ENCODE measurements at regions not wholly inside any gene's neighbourhood (a gene's known extent, or its start where the extent isn't known, plus 50 kb on each side); places are given as distances from the start of the nearest gene placed in this dataset.
A peak's percentile ranks its signal among the peaks of the same experiment; 100 is the strongest.

DNA sequence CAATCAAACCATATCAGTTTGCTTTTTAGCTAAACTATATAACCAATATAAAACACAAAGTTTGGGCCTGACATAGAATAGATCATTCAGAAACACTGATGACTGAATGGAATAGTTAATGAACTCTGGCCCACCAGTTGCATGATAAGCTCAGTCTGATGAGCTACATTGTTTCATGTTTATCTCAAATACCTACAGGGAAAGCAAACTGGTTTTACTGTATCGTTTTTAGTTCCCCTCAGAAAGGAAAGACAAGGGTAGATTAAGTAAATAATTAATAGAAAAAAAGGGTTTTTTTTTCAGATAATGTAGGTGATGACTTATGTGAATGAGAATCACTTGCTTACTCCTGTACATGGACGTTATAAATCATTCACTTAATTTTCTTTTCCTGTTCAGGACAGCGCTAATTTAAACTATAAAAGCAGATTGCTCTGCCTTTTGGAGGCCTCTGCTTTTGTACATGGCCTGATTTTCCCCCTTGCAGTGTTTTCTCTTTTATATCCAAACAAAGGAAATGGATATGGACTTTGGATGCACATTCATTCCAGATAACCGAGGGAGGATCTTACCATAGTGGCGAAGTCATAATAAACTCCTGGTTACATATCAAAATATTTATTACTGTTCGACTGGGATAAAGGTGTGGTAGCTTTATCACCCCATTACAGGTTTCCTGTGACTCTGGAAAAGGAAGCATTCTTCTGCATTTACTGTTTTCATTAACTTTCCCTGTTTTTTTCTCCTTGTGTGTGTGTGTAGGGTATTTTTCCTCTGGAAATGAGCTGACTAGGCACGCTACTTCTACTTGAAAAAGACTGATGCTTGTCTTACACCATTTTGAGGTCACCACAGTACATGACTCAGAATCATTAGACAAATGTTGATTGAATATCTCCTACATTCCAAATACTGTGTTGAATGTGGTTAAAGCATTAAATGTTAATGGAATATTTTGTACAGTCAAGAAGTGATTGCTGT, 373.1 kb upstream of the HS3ST1 start:
- DNase-seq: no peak

DNA sequence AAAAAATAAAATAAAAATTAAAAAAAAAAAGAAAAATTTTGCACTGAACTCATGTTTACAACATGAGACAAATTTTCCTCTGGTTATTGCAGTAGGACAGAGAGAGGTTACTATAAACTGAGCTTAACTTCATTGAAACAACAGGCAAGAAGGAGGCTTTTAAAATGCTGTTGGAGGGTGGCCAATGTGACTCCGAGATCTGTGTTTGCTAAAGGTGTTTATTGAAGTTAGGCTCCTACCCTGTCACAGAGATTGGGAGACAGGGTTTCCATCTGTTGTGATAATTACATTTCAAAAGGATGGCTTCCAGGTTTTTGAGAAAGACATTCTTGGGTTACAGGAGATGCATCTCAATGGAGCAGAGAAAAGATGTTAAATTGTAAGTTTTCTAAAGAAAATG, 370.5 kb upstream of the HS3ST1 start:
- no peak for DNase-seq

DNA sequence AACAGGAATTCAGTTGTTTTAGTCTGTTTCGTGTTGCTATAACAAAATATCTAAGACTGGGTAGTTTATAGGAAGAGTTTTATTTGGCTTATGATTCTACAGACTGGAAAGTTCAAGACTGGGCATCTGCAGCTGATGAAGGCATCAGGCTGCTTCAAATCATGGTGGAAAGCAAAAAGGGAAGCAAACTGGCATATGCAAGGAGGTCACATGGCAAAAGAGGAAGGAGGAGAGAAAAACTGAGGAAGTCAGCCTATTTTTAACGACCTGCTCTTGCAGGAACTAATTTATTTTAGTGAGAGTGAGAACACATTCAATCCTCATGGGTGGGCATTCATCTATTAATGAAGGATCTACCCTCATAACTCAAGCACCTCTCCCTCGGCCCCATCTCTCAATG, 363.1 kb upstream of the HS3ST1 start:
- no peak for DNase-seq

DNA sequence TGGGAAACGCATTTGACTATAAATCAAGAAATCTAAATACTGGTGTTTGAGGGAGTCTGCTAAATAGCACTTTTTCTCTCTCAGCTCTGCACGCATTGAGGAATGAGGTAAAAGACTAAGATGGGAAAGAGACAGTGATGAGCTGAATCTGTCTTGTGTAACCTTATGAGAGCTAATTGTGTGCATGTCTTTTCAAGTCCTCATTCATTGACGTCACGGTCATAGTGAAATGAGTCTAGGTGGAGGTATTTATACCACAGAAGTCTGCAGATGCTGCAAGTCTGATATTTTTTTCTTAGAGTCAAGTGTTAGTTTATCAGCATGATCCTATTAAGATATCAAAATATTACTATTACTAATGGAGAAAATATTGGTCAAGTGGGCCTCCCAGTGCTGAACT, 361.5 kb upstream of the HS3ST1 start:
- DNase-seq: no peak

DNA sequence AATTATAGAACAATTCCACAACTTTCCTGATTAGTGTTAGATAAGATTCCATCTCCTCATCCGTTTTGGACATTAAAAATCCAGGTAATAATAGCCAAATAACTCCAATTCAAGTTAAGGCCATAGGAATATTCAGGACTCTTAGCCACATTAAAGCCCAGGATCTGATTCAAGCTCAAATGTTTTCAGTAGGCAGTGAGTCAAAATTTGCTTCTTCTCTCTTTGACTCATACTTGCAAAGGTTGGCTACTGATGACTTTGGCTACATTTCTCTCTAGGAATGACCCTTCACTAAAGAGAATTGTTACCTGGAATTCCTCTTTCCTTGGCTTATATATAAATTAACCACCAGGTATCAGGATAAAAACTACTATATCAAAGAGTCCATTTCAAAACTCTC, 354.9 kb upstream of the HS3ST1 start:
- no peak for DNase-seq

DNA sequence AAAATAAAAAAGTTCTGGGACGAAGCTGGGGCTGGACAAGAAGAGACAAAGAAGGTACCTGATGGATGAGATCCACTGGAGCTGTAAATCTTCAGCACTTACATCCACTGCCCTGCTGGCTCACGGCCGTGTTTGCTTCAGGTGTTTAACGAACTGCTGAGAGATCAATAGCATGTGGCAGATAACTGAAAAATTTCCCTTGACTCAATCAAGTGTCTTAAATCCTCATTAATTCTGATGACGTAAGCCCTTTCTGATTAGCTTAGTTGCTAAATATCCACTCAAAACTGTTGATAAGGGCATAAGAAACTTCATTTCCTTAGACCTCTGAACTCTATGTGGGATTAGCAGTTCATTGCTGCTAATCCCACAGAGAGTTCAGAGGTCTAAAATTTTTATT, 354.2 kb upstream of the HS3ST1 start:
- no peak for DNase-seq

DNA sequence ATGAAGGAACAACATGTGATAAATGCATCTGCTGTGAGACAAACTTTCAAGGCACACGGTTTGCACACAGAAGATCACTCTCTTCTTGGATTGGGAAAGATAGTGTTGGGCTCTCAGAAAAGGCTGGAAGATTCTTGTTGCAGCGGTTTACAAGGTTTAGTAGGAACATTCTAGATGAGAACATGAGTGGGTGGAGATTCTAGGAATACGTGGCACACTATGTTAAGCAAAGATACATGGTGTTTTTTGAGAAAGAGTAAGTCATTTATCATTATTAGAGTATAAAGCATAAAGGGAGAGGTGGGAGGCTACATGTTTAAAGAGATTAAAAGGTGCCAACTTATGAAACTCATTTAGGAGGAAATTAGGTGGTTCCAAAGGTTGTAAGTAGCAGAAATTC, 348.8 kb upstream of the HS3ST1 start:
- no peak for DNase-seq

DNA sequence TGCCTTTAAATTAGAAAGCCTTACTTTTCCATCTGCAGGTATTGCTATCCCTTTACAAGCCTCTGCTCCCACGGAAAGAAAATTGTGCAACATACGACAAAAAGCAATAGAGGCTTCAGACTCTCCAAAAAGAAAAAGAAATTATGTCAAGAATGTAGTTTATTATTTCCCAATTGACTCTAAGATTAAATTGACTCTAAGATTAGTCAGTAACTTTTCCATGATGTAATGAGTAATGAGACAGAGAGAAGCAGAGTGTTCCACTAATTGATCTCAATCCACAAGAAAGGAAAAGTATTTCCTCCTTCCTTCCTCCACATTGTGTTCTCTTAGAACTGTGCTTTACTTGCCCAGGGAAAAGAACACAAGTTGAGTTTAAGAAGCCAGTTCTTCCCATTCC, 345.7 kb upstream of the HS3ST1 start:
- DNase-seq: no peak

DNA sequence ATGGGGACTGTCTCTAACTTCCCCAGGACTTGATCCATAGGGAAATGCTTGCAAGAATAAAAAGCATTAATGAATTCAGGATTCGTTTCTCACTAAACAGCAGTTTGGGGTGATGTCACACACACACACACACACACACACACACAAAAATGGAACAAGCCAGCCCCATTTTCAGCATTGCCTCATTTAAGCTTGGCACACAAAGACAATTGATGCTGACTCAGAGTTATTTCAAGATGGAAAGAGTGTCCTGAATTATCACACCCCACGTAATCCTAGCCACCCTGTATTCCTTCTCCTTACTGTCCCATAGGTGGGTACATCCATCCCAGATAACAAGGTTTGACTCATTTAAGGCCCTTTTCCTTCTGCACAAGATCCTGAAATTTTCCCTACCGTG, 345.1 kb upstream of the HS3ST1 start:
- no peak for DNase-seq

DNA sequence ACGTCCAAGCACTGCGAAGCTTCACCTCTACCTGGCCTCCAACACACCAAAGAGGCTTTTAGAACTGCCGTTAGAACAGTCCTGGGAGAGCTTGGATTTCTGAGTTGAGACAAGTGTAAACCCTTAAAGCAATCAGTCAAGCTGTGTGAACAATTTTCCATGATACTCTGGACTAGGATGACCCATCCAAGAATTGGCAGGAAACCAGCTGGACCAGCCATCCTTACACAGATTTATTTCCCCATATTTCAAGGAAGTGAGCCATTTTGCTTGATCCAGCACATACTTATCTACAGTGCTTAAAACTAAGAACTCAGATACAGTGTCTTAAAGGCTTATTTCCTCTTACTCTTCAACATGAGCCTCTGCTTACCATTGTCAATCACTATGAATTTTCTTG, 340.7 kb upstream of the HS3ST1 start:
- DNase-seq: no peak

DNA sequence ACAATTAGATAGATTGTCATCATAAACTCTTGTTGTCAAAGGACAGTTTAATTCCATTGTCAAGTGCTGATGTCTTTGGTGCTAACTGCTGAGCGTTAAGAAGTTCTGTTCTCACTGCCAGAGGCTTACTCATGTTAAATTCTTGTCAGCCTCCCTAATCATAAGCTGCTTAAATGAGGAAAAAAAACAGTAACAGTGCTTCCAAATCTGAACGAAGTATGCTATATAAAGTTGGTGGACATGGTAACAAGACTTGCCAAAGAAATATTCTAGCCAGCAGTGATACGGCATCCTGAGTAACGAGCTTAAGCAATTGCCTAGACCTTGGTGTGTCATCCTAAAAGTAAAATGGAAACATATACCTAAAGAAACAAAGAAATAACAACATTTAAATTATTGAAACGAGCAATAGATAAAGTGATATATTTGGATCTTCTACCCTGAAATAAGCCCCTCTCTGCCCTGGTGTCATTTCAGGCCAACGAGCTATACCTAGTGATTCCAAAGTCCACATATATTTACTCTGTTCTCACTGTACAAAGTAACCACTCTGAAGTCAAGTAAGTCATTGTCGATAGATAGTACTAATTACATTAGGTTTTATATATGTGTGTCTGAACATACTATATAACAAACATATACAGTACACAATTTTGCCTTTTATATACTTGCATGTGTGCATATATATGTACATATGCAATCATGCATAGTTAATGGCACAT, 339.7 kb upstream of the HS3ST1 start:
- DNase-seq: no peak

DNA sequence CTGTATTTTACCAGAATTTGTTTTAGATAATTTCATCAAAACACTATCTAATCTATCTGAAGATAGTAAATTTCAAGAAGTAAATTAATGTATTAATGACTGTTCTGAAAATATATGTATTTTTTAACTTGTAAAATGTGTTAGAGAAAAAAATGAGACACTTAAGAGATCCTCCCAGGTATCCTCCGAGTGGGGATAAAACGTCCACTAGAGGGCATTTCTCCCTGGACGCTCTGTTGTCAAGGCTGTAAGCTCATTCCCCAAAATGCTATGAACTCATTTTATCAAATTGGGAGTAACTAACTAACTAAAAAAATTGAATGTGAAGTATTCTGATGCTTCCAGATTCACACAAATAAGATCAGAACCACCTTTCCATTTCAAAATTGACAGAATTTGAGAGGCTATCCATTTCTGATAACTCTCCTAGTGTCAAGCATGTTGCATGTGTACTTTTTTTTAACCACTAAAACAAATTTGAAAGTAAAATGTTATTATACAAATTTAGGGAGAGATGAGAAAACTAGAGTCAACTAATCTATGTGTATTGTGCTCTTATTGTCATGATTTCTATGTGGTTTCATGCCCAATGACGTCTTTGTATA, 337.3 kb upstream of the HS3ST1 start:
- DNase-seq: peak; percentile 12

DNA sequence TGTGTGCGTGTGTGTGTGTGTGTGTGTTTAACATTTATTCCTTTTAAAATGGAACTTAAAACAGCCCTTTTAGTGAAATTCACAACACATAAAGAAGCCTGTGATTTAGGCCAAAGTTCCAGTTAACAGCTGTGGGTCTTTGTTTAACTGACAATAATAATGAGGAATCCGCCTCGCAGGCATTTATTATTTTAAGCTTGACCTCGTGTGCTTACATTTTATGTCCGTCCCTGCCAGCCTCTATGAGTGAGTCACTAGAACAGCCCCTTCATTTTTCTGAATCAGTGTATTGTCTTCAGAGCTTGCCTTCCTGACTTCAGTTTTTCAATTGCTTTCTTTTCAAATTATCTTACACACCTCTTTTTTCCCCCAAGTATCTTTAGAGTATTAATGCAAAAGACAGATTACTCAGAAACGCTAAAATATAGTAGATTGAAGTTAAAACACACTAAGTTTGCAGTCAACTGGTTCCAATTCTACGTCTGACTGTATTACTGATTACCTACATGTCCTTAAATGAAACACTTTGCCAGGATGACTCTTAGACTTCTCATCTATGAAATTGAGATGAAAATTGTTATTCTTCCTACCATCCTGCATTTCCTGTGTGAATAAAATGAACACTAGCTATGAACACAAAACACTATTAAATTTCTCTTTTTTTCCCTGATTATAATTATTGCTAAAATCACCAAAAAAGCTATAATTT, 319.6 kb upstream of the HS3ST1 start:
- DNase-seq: no peak

DNA sequence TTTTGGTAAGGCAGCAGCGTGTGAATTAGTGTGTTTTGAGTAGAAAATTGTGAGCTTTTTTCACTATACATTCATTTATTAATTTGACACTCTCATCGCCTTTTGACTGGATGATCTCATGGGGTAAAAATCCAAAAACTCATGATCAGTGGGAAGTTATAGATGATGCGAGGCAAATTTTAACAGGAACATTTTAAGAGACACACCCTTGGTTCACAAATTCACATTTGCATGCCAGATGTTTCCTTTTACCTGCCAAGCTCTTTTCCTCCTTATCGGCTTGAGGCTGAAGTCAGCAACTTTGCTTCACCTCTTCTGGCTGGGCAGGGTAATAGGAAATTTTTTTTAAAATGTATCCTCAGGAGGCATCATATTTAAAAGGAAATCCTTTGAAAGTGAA, 318.0 kb upstream of the HS3ST1 start:
- no peak for DNase-seq

DNA sequence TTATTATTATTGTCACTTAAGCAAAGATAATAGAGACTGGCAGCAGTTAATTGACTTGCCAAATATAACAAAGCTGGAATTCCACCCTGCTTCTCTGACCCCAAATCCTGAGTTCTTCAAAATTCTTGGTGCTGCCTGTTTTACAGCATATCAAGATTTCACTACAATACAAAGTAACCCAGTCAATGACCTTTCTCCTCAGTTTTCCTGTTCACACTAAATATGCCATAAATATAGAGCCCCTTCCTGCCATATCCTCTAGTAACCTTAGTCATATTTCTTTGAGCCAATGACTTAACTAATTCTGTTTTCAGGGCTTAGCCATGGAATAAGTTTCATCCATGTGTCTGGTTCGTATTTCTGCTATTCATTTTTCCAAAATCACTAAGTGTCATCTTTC, 315.3 kb upstream of the HS3ST1 start:
- no peak for DNase-seq

DNA sequence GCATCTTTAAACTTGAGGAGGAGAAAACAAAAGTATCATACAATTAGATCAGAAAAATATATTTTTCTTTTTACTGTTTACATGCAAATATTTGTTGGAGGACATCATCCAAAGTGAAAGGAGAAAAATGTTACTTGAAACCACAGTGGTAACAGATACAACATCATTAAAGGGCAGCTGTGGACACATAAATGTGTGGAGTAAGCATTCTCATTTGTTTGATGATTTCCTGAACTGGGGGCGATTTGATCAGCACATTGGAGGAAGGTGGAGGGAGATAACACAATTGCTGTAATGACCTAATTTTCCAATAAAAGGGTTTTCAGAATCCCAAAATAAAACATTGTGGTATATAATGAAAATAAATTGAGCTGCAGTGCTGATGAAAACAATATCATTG, 314.5 kb upstream of the HS3ST1 start:
- DNase-seq: no peak

DNA sequence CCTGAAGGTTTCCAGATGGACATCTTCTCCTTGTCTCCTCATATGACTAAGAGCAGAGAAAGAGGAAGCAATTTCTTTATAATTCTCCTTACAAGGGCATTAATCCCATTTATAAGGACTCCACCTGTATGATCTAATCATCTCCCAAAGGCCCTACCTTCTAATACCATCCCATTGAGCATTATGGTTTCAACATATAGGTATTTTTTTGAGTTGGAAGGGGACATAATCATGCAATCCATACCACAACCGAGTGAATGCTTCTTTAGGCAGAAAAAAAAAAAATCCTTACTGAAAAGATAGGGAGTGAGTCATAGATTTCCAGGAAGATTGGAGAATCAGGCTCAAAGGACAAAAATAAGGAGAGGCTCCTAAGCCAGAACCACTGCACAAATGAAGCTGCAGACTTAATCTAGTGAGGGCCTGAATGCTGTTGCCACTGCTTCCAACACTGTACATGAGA, 312.5 kb upstream of the HS3ST1 start:
- DNase-seq: no peak

DNA sequence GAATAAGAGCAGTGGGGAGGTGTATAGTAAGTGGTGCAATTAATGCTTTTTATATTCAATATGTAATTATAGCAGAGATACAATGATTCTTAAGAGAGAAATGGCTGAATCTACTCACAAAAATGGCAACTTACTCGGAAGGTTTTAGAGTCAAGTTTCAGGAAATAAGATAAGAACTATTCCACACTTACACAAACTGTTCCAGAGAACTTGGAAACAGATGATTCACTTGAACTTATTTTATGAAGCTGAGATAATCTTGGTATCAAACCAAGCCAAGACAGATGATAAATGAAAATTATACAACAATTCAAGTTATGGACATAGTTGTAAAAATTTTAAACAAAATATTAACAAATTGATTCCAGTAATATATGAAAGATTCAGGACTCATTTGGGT, 311.3 kb upstream of the HS3ST1 start:
- DNase-seq: no peak

DNA sequence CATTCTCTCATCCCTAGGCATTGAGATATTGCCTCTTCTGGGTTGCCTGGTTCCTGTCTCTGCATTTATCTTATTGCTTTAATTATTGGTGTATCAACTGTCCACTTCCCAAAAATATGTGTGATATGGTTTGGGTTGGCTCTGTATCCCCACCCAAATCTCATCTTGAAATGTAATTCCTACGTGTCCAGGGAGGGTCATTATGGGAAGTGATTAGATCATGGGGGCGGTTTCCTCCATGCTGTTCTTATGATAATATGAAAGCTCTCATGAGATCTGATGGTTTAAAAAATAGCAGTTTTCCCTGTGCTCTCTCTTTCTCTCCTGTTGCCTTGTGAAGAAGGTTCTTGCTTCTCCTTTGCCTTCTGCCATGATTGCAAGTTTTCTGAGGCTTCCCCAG, 308.3 kb upstream of the HS3ST1 start:
- no peak for DNase-seq

DNA sequence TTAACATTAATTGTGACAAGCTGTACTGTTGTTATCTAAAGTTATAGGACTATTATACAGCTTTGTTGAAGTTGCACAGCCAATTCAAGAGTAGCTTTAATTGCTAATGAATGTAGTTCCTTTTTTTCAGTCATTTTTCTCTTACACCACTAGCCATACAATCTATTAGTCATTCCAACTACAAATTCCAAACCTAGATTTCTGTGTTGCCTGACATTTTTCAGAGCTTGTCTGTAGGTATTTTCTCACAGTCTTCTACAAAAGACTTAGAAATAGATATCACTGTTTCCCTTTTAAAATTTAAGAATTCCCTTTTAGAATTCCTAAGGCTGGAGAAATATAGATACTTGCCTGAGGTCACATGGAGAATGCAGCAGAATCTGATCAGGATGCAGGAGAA, 307.0 kb upstream of the HS3ST1 start:
- no peak for DNase-seq

DNA sequence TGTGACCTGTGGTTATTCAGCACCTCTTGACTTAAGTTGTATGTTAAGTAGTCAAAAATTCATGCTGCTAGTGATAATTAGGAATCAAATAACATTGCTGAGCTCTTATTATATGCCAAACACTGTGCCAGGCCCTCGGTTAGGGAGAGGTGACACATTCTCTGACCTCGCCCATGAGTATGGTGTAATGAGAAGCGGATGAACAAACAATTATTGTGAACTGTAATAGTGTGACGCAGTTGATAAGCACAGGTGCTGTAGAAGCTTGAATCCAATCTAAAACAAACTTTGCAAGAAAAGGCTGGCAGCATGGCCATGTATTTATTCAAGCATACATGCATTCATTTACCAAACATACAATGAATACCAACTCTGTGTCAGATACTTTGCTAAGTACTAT, 303.5 kb upstream of the HS3ST1 start:
- no peak for DNase-seq

DNA sequence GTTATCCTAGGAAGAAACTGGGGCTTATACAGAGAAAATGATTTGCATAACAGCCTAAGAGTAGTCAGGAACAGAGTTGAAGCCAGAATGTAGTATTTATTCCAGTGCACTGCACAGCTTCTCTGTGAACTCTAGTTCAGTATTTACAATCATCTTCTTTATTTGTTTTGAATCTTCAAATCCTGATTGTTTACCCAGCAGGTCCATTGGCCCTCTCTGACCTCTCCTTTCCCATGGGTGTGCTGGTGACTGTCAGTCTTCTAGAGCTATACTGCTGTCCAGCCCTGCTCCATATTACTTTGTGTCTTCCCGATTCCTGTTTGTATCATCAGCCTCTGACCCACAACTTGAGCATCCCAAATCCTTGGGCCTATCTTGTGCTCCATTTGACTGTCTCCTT, 301.9 kb upstream of the HS3ST1 start:
- DNase-seq: no peak

DNA sequence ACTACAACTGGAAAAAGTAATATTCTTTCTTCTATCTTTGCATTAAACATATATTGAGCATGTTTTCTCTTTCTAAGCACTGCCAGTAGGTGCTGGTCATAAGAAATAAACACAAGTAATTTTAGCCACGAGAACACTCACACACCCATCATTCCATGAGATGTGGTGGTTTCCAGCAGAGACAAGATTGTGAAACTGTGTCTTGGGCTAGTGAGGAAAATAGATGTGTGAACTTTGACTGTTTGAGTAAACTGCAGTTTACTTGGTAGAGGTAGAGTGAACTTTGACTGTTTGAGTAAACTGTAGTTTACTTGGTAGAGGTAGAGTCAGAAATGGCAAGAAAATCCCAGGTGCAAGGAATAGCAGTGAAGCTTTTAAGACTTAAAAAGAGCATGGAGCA, 300.9 kb upstream of the HS3ST1 start:
- DNase-seq: no peak

Data from NCI-H1105 treated with DMSO at 0.1 percent for 48 hours (cell line).